ENCODE measurements at regions not wholly inside any gene's neighbourhood (a gene's known extent, or its start where the extent isn't known, plus 50 kb on each side); places are given as distances from the start of the nearest gene placed in this dataset.

DNA sequence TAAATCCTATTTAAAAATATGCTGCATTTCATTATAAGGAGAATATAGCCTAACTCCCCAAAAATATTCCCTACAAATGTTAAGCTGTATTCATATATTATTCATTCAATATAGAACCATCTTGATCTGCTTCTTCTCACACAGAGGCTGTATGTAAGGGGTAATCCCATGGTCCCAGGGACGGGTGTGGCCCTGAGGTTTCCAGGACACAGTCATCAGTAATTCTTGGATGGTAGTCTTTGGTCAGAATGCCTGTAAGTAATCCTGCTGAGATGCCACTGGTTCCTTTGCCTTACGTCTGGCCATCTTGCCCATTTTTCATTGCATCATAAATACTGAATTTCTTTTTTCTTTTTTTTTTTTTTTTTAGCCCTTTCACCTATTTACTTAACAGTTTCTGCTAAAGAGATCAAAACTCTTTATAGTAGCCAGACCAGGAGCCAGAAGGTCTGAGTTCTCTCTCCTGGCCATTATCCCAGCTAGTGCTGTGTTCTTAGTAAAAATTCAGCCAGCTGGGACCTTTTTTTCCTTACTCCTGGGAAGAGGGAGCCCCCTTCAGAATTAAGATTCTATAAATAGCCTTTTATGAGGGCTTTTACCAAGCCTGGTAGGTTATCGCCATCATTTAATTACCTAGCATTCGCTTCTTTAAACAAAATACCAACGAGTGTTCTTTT lies 134.9 kb downstream of the SOX11 start:
- TF ChIP-seq TAF1 (IDR thresholded peaks at IDR 0.05; ENCODE audit: borderline replicate concordance, insufficient read depth, low read length): no peak

DNA sequence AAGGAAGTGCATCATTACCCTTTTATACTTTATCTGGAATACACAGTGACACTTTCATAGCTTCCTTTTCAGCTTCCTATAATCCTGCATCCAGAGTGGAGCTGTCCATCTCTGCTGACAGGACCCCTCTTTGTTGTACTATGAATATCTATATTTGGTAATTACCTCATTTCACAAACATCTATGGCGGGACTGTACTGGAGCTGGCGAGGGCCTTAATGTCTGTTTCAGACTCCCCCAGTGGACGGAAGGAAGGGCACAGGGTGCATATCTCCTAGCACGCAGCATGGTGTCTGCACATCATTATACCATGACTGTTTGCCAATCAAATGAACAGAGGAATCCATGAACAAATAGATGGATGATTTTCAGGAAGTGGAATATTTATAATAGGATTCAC lies 142.3 kb downstream of the SOX11 start:
- TF ChIP-seq, protein P1, sequence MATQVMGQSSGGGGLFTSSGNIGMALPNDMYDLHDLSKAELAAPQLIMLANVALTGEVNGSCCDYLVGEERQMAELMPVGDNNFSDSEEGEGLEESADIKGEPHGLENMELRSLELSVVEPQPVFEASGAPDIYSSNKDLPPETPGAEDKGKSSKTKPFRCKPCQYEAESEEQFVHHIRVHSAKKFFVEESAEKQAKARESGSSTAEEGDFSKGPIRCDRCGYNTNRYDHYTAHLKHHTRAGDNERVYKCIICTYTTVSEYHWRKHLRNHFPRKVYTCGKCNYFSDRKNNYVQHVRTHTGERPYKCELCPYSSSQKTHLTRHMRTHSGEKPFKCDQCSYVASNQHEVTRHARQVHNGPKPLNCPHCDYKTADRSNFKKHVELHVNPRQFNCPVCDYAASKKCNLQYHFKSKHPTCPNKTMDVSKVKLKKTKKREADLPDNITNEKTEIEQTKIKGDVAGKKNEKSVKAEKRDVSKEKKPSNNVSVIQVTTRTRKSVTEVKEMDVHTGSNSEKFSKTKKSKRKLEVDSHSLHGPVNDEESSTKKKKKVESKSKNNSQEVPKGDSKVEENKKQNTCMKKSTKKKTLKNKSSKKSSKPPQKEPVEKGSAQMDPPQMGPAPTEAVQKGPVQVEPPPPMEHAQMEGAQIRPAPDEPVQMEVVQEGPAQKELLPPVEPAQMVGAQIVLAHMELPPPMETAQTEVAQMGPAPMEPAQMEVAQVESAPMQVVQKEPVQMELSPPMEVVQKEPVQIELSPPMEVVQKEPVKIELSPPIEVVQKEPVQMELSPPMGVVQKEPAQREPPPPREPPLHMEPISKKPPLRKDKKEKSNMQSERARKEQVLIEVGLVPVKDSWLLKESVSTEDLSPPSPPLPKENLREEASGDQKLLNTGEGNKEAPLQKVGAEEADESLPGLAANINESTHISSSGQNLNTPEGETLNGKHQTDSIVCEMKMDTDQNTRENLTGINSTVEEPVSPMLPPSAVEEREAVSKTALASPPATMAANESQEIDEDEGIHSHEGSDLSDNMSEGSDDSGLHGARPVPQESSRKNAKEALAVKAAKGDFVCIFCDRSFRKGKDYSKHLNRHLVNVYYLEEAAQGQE (IDR thresholded peaks at IDR 0.05; ENCODE audit: insufficient read depth in 1 of 2, low read depth in 2 of 2, low read length in 2 of 2): no peak
- TF ChIP-seq TAF1 (IDR thresholded peaks at IDR 0.05; ENCODE audit: borderline replicate concordance, insufficient read depth, low read length) (no peak), FOXP2 (optimal IDR thresholded peaks at IDR 0.05; ENCODE audit: borderline replicate concordance, extremely low read depth, extremely low read length, insufficient read depth) (no peak), POLR2AphosphoS5 (IDR thresholded peaks at IDR 0.05; ENCODE audit: low read depth, low read length) (no peak), SIN3A (IDR thresholded peaks at IDR 0.05; ENCODE audit: borderline replicate concordance, insufficient read depth, low read length) (no peak)

DNA sequence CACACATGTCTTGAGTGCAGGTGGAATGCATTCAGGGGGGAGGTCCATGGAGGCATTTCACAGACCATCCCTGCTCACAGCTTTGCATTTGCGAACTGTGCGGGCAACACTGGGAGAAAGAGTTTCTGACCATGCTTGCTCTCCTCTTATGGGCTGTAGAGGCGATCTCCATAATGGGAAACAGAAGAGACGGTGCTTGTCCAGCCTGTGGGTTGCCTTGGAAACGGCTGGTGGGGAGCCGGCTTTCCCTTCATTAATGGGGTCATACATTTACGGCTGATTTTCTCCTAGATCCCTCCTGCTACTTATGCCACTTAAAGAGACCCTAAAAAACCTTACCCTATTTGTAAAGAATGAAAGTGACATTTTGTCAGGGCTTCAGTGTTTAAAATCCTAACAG lies 147.4 kb downstream of the SOX11 start:
- no peak for TF ChIP-seq SIN3A (IDR thresholded peaks at IDR 0.05; ENCODE audit: borderline replicate concordance, insufficient read depth, low read length)
- TF ChIP-seq POLR2AphosphoS5 (IDR thresholded peaks at IDR 0.05; ENCODE audit: low read depth, low read length): no peak
- TF ChIP-seq FOXP2 (optimal IDR thresholded peaks at IDR 0.05; ENCODE audit: borderline replicate concordance, extremely low read depth, extremely low read length, insufficient read depth): no peak
- TF ChIP-seq, protein P1 (IDR thresholded peaks at IDR 0.05; ENCODE audit: insufficient read depth in 1 of 2, low read depth in 2 of 2, low read length in 2 of 2): no peak
- no peak for TF ChIP-seq TAF1 (IDR thresholded peaks at IDR 0.05; ENCODE audit: borderline replicate concordance, insufficient read depth, low read length)

DNA sequence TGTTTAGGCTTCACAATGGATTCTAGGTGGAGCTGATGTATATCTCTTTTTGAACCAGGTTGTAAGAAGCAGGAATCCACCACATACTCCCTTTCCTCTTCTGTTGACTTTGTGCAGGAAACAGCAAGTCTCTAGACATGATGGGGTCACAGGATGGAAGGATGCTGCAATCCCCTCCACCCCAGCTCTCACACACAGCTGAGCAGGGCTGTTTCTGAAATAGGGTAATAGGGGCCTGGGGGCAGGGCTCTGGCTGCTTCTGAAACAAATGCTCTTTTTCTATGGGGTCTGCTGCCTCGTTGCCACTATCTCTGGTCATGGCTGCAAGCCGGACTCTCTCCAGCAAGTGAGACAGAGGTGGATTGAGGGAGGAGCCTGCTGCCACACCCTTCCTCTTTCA lies 148.9 kb downstream of the SOX11 start:
- TF ChIP-seq TAF1 (IDR thresholded peaks at IDR 0.05; ENCODE audit: borderline replicate concordance, insufficient read depth, low read length) (no peak), SIN3A (IDR thresholded peaks at IDR 0.05; ENCODE audit: borderline replicate concordance, insufficient read depth, low read length) (no peak), POLR2AphosphoS5 (IDR thresholded peaks at IDR 0.05; ENCODE audit: low read depth, low read length) (no peak), FOXP2 (optimal IDR thresholded peaks at IDR 0.05; ENCODE audit: borderline replicate concordance, extremely low read depth, extremely low read length, insufficient read depth) (no peak)
- TF ChIP-seq, protein P1 (IDR thresholded peaks at IDR 0.05; ENCODE audit: insufficient read depth in 1 of 2, low read depth in 2 of 2, low read length in 2 of 2): no peak

DNA sequence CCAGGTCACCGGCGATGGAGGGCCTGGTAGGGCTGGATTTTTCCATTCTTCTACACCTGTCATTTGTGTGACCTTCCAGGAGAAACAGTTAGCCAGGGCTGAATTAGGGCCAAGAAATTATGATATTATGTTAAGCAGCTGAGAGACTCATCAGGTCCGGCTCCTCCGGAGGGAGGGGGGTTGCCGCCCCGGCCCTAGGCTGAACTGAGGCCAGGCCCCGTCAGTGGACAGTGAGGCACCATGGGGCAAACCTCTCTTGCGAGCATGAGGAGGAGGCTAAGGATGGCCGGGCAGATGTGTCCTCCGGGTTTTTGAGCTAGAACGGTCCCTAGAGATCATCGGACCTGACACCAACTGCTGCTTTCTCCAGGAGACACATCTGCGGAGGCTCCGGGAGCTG lies 150.1 kb downstream of the SOX11 start:
- TF ChIP-seq POLR2AphosphoS5 (IDR thresholded peaks at IDR 0.05; ENCODE audit: low read depth, low read length): no peak
- TF ChIP-seq FOXP2 (optimal IDR thresholded peaks at IDR 0.05; ENCODE audit: borderline replicate concordance, extremely low read depth, extremely low read length, insufficient read depth): no peak
- TF ChIP-seq SIN3A (IDR thresholded peaks at IDR 0.05; ENCODE audit: borderline replicate concordance, insufficient read depth, low read length): no peak
- TF ChIP-seq TAF1 (IDR thresholded peaks at IDR 0.05; ENCODE audit: borderline replicate concordance, insufficient read depth, low read length): no peak
- TF ChIP-seq, protein P1 (IDR thresholded peaks at IDR 0.05; ENCODE audit: insufficient read depth in 1 of 2, low read depth in 2 of 2, low read length in 2 of 2): no peak

All from PFSK-1 (cell line).